HL-60 (cell line): ENCODE measurements at regions not wholly inside any gene's neighbourhood (a gene's known extent, or its start where the extent isn't known, plus 50 kb on each side); places are given as distances from the start of the nearest gene placed in this dataset.

Experiments
- POLR2AphosphoS5 ChIP-seq: IDR thresholded peaks from 2 replicates; pipeline ENCODE4 v1.6.1; 2012; ENCODE audit warnings: low read depth
- TF ChIP-seq, protein P1 (sequence below): IDR thresholded peaks from one replicate; pipeline ENCODE4 v1.5.1; 2011; ENCODE audit warnings: low read length, control low read depth, inconsistent platforms; ENCODE audit not compliant: insufficient read depth

DNA sequence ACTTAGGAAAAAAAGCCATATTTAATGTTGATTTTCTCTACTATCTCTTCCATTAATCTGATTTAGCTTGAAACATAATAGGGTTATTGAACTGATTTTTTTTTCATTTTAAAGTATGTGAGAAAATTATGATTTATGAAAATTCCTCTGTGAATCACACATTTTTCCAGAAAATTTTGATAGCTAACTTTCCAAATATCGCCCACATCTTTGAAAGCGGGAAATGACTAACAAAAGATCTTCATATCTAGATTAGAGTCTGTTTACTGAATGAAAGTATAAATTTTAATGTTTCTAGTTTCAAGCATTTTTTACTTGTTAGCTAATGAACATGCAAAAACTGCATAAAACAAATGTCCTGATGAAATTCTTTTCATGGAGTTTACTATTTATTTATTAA lies 97.4 kb downstream of the POSTN start:
- TF ChIP-seq, protein P1, sequence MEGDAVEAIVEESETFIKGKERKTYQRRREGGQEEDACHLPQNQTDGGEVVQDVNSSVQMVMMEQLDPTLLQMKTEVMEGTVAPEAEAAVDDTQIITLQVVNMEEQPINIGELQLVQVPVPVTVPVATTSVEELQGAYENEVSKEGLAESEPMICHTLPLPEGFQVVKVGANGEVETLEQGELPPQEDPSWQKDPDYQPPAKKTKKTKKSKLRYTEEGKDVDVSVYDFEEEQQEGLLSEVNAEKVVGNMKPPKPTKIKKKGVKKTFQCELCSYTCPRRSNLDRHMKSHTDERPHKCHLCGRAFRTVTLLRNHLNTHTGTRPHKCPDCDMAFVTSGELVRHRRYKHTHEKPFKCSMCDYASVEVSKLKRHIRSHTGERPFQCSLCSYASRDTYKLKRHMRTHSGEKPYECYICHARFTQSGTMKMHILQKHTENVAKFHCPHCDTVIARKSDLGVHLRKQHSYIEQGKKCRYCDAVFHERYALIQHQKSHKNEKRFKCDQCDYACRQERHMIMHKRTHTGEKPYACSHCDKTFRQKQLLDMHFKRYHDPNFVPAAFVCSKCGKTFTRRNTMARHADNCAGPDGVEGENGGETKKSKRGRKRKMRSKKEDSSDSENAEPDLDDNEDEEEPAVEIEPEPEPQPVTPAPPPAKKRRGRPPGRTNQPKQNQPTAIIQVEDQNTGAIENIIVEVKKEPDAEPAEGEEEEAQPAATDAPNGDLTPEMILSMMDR, result no peak
- no peak for TF ChIP-seq POLR2AphosphoS5
